Adipocyte (in vitro differentiated cells): ENCODE measurements at regions not wholly inside any gene's neighbourhood (a gene's known extent, or its start where the extent isn't known, plus 50 kb on each side); places are given as distances from the start of the nearest gene placed in this dataset.
A peak's percentile ranks its signal among the peaks of the same experiment; 100 is the strongest.

ENCODE experiments used
- DNase-seq: peaks from one replicate; pipeline ENCODE4 v3.0.0-alpha.2; 2015; ENCODE audit warnings: low read depth
- H3K27me3 ChIP-seq: replicated peaks from 2 replicates; pipeline ENCODE4 v1.7.0; 2013; ENCODE audit warnings: mild to moderate bottlenecking, low read length, moderate library complexity; ENCODE audit not compliant: control insufficient read depth, insufficient read depth
- H3K36me3 ChIP-seq: 2 replicates; pipeline ENCODE4 v1.7.0; 2013; ENCODE audit warnings: low read length, mild to moderate bottlenecking, moderate library complexity; ENCODE audit not compliant: control insufficient read depth, insufficient read depth, severe bottlenecking
- H3K4me1 ChIP-seq: 2 replicates; pipeline ENCODE4 v1.7.0; 2013; ENCODE audit warnings: mild to moderate bottlenecking, low read length, moderate library complexity; ENCODE audit not compliant: control insufficient read depth, insufficient read depth
- H3K4me3 ChIP-seq: 2 replicates; pipeline ENCODE4 v1.7.0; 2013; ENCODE audit warnings: mild to moderate bottlenecking, low read length, moderate library complexity
- H3K9ac ChIP-seq: 2 replicates; pipeline ENCODE4 v1.7.0; 2013; ENCODE audit warnings: mild to moderate bottlenecking, low read length, moderate library complexity
- H3K9me3 ChIP-seq: 2 replicates; pipeline ENCODE4 v1.7.0; 2013; ENCODE audit warnings: mild to moderate bottlenecking, low read length, moderate library complexity; ENCODE audit not compliant: control insufficient read depth

- H3K9ac ChIP-seq: no peak overlapping the region
- DNase-seq: no peak
- no peaks in the 10 kb centered on the region for H3K9me3 ChIP-seq
- H3K27me3 ChIP-seq: peaks cover 20% of the 10 kb centered on the region
- no peaks in the 10 kb centered on the region for H3K36me3 ChIP-seq
- H3K4me1 ChIP-seq: no peaks in the 10 kb centered on the region
- no peak overlapping the region for H3K4me3 ChIP-seq
Observed at GRCh38 chr4:37740546-37740945, 54.4 kb upstream of the RELL1 start.

GRCh38 chr4:37737466-37737865 is 51.3 kb upstream of the RELL1 start:
- peak; percentile 56 for DNase-seq
- no peaks in the 10 kb centered on the region for H3K4me1 ChIP-seq
- no peaks in the 10 kb centered on the region for H3K9me3 ChIP-seq

More at GRCh38 chr4:37737466-37737865, 51.3 kb upstream of the RELL1 start:
- Histone ChIP-seq H3K4me3 (no peak overlapping the region), H3K36me3 (no peaks in the 10 kb centered on the region), H3K9ac (no peak overlapping the region), H3K27me3 (peaks cover 20% of the 10 kb centered on the region)
